D721Med (cell line): ENCODE measurements at regions not wholly inside any gene's neighbourhood (a gene's known extent, or its start where the extent isn't known, plus 50 kb on each side); places are given as distances from the start of the nearest gene placed in this dataset.

Experiments used
- DNase-seq: peaks from one replicate; pipeline ENCODE4 v3.0.0; 2011; ENCODE audit warnings: low spot score; ENCODE audit not compliant: insufficient read length
- FAIRE-seq: peaks from 2 replicates; lab custom pipeline; 2011; peaks lifted over from hg19 to GRCh38; lab: Jason Lieb, UNC
- TF ChIP-seq, protein P1 (sequence below): IDR thresholded peaks from 2 replicates; pipeline ENCODE4 v1.5.1; 2012; ENCODE audit warnings: mild to moderate bottlenecking, control low read depth; ENCODE audit not compliant: insufficient read depth; ENCODE audit errors: missing control alignments

DNA sequence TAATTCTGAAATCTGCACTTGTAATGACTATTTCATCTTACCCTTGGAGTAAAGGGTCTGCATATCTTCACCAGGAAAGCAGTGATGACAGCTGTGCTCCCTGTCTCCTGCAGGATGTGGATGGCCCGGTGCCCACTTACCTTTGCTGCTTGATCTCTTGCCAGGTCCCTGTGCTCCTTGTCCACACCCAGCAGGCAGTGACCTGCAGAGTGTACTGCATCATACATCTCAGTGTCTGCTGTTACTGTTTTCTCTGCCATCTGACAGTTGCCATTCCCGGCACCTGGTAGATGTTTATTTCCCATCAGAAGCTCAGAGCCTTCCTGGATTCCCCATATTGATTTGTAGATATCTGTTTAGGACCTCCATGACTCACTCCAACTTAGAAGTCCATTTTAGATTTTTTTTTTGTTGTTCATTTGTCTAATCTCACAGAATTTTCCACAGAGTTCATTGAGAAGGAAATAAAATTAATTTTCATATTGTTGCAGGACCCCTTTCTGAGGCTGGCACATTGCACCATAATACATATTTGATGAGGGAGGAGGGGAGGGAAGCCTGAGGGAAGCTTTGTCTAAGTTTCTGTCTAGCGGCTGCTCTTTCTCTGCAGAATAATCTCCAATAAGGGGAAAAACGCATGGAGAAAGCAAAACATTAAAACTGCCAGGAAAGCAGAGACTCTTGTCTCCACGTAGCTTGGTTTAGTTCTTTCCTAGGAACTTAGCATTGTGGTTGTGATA, 697.5 kb upstream of the RAB6C start:
- TF ChIP-seq, protein P1, sequence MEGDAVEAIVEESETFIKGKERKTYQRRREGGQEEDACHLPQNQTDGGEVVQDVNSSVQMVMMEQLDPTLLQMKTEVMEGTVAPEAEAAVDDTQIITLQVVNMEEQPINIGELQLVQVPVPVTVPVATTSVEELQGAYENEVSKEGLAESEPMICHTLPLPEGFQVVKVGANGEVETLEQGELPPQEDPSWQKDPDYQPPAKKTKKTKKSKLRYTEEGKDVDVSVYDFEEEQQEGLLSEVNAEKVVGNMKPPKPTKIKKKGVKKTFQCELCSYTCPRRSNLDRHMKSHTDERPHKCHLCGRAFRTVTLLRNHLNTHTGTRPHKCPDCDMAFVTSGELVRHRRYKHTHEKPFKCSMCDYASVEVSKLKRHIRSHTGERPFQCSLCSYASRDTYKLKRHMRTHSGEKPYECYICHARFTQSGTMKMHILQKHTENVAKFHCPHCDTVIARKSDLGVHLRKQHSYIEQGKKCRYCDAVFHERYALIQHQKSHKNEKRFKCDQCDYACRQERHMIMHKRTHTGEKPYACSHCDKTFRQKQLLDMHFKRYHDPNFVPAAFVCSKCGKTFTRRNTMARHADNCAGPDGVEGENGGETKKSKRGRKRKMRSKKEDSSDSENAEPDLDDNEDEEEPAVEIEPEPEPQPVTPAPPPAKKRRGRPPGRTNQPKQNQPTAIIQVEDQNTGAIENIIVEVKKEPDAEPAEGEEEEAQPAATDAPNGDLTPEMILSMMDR: no peak
- DNase-seq (no peak), FAIRE-seq (no peak)

DNA sequence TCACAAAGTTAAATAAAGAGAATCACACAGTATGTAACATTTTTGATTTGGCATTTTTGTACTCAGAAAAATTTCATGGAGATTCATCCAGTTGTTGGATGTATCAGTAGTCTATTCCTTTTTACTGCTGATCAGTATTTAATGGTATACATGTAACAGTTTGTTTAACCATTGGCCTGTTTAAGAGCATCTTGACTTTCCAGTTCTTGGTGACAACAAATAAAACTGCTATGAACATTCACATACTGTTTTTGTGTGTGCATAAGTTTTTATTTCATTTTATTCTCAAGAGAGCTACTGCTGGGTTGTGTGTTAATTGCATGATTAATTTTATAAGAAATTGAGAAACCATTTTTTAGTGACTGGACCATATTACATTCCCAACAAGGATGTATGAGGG, 694.5 kb upstream of the RAB6C start:
- DNase-seq (no peak), FAIRE-seq (no peak)
- TF ChIP-seq, protein P1: no peak

DNA sequence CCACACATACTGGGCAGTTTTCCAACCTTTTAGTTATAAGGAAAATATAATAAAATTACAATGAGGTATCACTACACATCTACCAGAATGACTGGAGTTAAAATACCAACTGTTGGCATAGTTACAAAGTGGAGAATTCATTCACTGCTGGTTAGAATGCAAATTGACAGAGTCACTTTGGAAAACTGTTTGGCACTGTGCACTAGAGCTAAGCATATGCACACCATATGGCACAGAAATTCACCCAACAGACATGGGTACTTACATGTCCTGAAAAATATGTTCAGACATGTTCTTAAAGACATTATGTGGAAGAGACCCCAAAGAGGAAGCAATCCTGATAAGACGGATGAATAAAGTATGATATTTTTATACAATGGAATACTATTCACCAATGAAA, 686.1 kb upstream of the RAB6C start:
- FAIRE-seq (no peak), DNase-seq (no peak)
- TF ChIP-seq, protein P1: no peak

DNA sequence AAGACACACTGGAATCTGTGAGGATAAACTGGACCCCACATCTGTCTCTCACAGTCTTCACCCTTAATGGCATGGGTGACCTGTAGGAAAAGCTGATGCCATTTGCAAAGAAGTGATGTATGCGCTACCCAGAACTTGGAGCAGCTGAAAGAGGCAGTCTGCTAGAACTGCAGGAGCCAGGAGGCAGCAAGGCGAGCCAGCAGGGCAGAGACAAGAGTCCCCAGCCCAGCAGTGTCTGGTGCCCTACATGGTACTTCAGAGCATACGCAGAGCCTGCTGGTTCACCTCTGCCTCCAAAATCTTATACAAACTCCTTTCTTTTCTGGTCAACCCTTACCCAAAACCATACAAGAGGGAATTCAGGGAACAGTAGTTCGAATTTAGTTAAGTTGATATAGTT, 683.1 kb upstream of the RAB6C start:
- DNase-seq: no peak
- TF ChIP-seq, protein P1: no peak
- no peak for FAIRE-seq

DNA sequence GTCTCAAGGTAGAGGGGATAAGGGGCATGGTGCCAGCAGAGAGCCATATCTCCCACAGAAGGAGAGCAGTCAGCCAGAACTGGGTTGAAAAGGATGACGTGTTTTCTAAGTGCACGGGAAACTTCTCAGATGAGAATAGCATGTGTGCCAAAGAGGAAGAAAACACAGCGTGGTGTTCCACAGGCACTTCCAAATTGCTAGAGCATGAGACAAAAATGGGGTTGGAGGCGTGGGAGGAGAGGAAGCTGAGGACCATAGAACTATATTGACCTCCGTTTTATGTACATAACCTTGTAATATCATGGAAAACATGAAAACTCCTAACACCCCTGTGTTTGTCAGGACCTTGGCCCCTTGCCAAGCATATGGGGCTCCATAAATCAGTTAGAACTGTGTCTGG, 682.7 kb upstream of the RAB6C start:
- FAIRE-seq: no peak
- DNase-seq: no peak
- TF ChIP-seq, protein P1: no peak

DNA sequence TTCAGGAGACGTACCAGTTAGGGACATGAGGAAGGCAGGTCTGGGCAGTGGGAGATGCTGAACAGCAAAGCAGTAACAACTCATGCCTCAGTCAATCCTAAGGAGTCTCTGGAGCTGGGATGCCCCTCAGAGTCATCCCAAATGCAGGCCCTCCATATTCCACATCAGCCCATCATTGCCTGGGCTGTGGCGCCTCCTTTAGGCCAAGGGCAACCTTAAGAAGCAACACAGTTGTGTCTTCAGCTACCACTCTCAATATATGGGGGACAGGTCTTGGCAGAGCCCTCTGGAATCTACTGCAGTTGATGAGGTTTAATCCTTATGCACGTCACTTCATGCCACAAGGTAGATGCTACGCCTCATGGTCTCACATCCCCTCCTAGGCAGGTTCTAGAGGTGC, 682.0 kb upstream of the RAB6C start:
- TF ChIP-seq, protein P1: no peak
- DNase-seq: no peak
- no peak for FAIRE-seq

DNA sequence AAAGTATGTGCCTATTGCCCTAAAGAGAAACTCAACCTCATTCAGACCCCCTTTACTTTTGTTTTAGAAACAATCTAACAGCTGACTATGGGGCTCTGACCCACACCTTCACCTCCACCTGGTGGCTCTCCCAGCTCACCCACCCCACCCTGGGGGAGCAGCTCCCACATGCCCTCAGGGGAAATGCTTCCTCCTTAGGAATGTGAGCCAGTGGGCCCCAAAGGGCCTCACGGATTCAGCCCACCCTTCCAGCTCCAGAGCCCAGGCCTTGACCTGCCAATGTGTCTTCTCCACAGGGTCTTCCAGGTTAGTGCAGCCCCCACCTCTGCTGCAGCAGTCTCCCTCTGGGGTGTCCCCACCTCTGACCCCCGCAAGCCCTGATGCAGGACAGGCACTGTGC, 680.1 kb upstream of the RAB6C start:
- DNase-seq (no peak), FAIRE-seq (no peak)
- TF ChIP-seq, protein P1: no peak
